ENCODE measurements at regions not wholly inside any gene's neighbourhood (a gene's known extent, or its start where the extent isn't known, plus 50 kb on each side); places are given as distances from the start of the nearest gene placed in this dataset.

- DNase-seq (ENCODE audit: low spot score) = no peak
- TF ChIP-seq CTCF (conservative IDR thresholded peaks at IDR 0.05; ENCODE audit: low read depth, low read length) (no peak), EZH2 (IDR thresholded peaks at IDR 0.05; ENCODE audit: borderline replicate concordance, low read depth, low read length, poor library complexity, severe bottlenecking) (no peak)
- POLR2A ChIA-PET (ENCODE audit: low non-redundant PET) = no interaction called here
- Histone ChIP-seq H3K27me3 (replicated peaks; ENCODE audit: insufficient read depth, low read depth, low read length, poor library complexity) (no peaks in the 10 kb centered on the region), H3K27ac (ENCODE audit: low read depth, low read length, poor library complexity, severe bottlenecking) (no peak overlapping the region), H3K4me3 (ENCODE audit: low read depth, low read length, poor library complexity, severe bottlenecking) (no peak overlapping the region), H3K36me3 (ENCODE audit: insufficient read depth, low read length, poor library complexity, severe bottlenecking) (no peaks in the 10 kb centered on the region), H3K9me3 (ENCODE audit: low read depth, low read length, poor library complexity, severe bottlenecking) (no peaks in the 10 kb centered on the region), H3K4me1 (ENCODE audit: insufficient read depth, low read length, poor library complexity, severe bottlenecking) (no peaks in the 10 kb centered on the region)
- BruUV-seq (replicated peaks) = no TSS peak
- intact Hi-C loops (cut with micrococcal nuclease; ENCODE audit: unreplicated experiment) = no loop called here
- CTCF ChIA-PET = no interaction called here
Measured at GRCh38 chr4:18733961-18734360, 712.4 kb upstream of the LCORL start.

- Histone ChIP-seq H3K27me3 (replicated peaks; ENCODE audit: insufficient read depth, low read depth, low read length, poor library complexity) (peaks cover 23% of the 10 kb centered on the region), H3K36me3 (ENCODE audit: insufficient read depth, low read length, poor library complexity, severe bottlenecking) (no peaks in the 10 kb centered on the region), H3K4me3 (ENCODE audit: low read depth, low read length, poor library complexity, severe bottlenecking) (no peak overlapping the region), H3K9me3 (ENCODE audit: low read depth, low read length, poor library complexity, severe bottlenecking) (no peaks in the 10 kb centered on the region), H3K27ac (ENCODE audit: low read depth, low read length, poor library complexity, severe bottlenecking) (no peak overlapping the region), H3K4me1 (ENCODE audit: insufficient read depth, low read length, poor library complexity, severe bottlenecking) (no peaks in the 10 kb centered on the region)
- DNase-seq (ENCODE audit: low spot score) = peak; percentile 68
- TF ChIP-seq CTCF (conservative IDR thresholded peaks at IDR 0.05; ENCODE audit: low read depth, low read length) = no peak
- TF ChIP-seq EZH2 (IDR thresholded peaks at IDR 0.05; ENCODE audit: borderline replicate concordance, low read depth, low read length, poor library complexity, severe bottlenecking) = no peak
- intact Hi-C loops (cut with micrococcal nuclease; ENCODE audit: unreplicated experiment) = no loop called here
- POLR2A ChIA-PET (ENCODE audit: low non-redundant PET) = no interaction called here
- CTCF ChIA-PET = no interaction called here
- BruUV-seq (replicated peaks) = no TSS peak
Measured at GRCh38 chr4:18722748-18723191, 701.2 kb upstream of the LCORL start.

GRCh38 chr4:18698119-18698883 lies 676.7 kb upstream of the LCORL start:
- H3K27me3 ChIP-seq (replicated peaks; ENCODE audit: insufficient read depth, low read depth, low read length, poor library complexity) = no peaks in the 10 kb centered on the region
- DNase-seq (ENCODE audit: low spot score) = no peak
- no peak for TF ChIP-seq EZH2 (IDR thresholded peaks at IDR 0.05; ENCODE audit: borderline replicate concordance, low read depth, low read length, poor library complexity, severe bottlenecking)
- TF ChIP-seq CTCF (conservative IDR thresholded peaks at IDR 0.05; ENCODE audit: low read depth, low read length) = no peak
- no TSS peak for BruUV-seq (replicated peaks)
- intact Hi-C loops (cut with micrococcal nuclease; ENCODE audit: unreplicated experiment) = loop anchor here (10.0 kb wide), 1 partner anchor 516 kb away; no protein-coding TSS in a partner anchor
- CTCF ChIA-PET = no interaction called here
- no peaks in the 10 kb centered on the region for H3K36me3 ChIP-seq (ENCODE audit: insufficient read depth, low read length, poor library complexity, severe bottlenecking)
- H3K4me1 ChIP-seq (ENCODE audit: insufficient read depth, low read length, poor library complexity, severe bottlenecking) = no peaks in the 10 kb centered on the region
- H3K9me3 ChIP-seq (ENCODE audit: low read depth, low read length, poor library complexity, severe bottlenecking) = no peaks in the 10 kb centered on the region
- POLR2A ChIA-PET (ENCODE audit: low non-redundant PET) = no interaction called here
- no peak overlapping the region for H3K27ac ChIP-seq (ENCODE audit: low read depth, low read length, poor library complexity, severe bottlenecking)
- H3K4me3 ChIP-seq (ENCODE audit: low read depth, low read length, poor library complexity, severe bottlenecking) = no peak overlapping the region
